ENCODE measurements at regions not wholly inside any gene's neighbourhood (a gene's known extent, or its start where the extent isn't known, plus 50 kb on each side); places are given as distances from the start of the nearest gene placed in this dataset.

- TF ChIP-seq FOXK2 (IDR thresholded peaks at IDR 0.05) (no peak), L3MBTL2 (conservative IDR thresholded peaks at IDR 0.05) (no peak), SP1 (IDR thresholded peaks at IDR 0.05) (no peak), NFRKB (IDR thresholded peaks at IDR 0.05) (no peak), ELF4 (IDR thresholded peaks at IDR 0.05) (no peak)
- no peak for DNase-seq (ENCODE audit: extremely low spot score)
- CTCF ChIA-PET, result no interaction called here
- POLR2A ChIA-PET, result no interaction called here
Observed at GRCh38 chr4:110395421-110395820, 80.5 kb upstream of the ENPEP start.

- TF ChIP-seq BHLHE40 (IDR thresholded peaks at IDR 0.05; ENCODE audit: borderline replicate concordance) (no peak), L3MBTL2 (conservative IDR thresholded peaks at IDR 0.05) (no peak), LEF1 (IDR thresholded peaks at IDR 0.05; ENCODE audit: borderline replicate concordance) (no peak), TARDBP (IDR thresholded peaks at IDR 0.05) (no peak), PKNOX1 (IDR thresholded peaks at IDR 0.05) (no peak), FOXK2 (IDR thresholded peaks at IDR 0.05) (no peak), ARNT (IDR thresholded peaks at IDR 0.05) (no peak), ELF4 (IDR thresholded peaks at IDR 0.05) (no peak)
- ChIA-PET CTCF (no interaction called here), POLR2A (no interaction called here)
- DNase-seq (ENCODE audit: extremely low spot score), result no peak
Observed at GRCh38 chr4:110394871-110395270, 81.1 kb upstream of the ENPEP start.

- TF ChIP-seq ZNF384 (IDR thresholded peaks at IDR 0.05) (no peak), NFRKB (IDR thresholded peaks at IDR 0.05) (no peak), SUZ12 (IDR thresholded peaks at IDR 0.05) (no peak), L3MBTL2 (conservative IDR thresholded peaks at IDR 0.05) (no peak), FOXM1 (IDR thresholded peaks at IDR 0.05; ENCODE audit: borderline replicate concordance) (no peak), LEF1 (IDR thresholded peaks at IDR 0.05; ENCODE audit: borderline replicate concordance) (no peak), FOXA1 (IDR thresholded peaks at IDR 0.05) (no peak), HDGF (IDR thresholded peaks at IDR 0.05; ENCODE audit: borderline replicate concordance) (no peak)
- CTCF ChIA-PET, result no interaction called here
- no peak for DNase-seq (ENCODE audit: extremely low spot score)
- POLR2A ChIA-PET, result no interaction called here
Observed at GRCh38 chr4:110381784-110382183, 94.2 kb upstream of the ENPEP start.

DNA sequence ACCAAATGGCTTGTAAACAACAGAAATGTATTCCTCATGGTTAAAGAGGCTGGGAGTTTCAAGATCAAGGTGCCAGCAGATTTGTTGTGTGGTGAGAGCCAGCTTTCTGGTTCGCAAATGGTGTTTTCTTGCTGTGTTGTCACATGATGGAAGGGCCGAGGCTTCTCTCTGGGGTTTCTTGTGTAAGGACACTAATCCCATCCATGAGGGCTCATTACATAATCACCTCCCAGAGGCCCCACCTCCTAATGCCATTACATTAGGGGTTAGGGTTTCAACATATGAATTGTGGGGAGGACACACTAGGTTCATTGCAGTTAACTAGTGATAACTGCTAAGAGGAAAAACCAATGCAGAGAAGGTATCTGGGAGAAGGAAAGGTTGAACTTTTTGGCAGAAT, 103.5 kb upstream of the ENPEP start:
- no peak for TF ChIP-seq L3MBTL2 (conservative IDR thresholded peaks at IDR 0.05)
- TF ChIP-seq FOXA1 (IDR thresholded peaks at IDR 0.05), result no peak
- no peak for TF ChIP-seq BHLHE40 (IDR thresholded peaks at IDR 0.05; ENCODE audit: borderline replicate concordance)
- TF ChIP-seq LEF1 (IDR thresholded peaks at IDR 0.05; ENCODE audit: borderline replicate concordance), result no peak
- TF ChIP-seq CTBP1 (IDR thresholded peaks at IDR 0.05; ENCODE audit: borderline replicate concordance), result no peak
- POLR2A ChIA-PET, result no interaction called here
- no peak for DNase-seq (ENCODE audit: extremely low spot score)
- CTCF ChIA-PET, result no interaction called here

DNA sequence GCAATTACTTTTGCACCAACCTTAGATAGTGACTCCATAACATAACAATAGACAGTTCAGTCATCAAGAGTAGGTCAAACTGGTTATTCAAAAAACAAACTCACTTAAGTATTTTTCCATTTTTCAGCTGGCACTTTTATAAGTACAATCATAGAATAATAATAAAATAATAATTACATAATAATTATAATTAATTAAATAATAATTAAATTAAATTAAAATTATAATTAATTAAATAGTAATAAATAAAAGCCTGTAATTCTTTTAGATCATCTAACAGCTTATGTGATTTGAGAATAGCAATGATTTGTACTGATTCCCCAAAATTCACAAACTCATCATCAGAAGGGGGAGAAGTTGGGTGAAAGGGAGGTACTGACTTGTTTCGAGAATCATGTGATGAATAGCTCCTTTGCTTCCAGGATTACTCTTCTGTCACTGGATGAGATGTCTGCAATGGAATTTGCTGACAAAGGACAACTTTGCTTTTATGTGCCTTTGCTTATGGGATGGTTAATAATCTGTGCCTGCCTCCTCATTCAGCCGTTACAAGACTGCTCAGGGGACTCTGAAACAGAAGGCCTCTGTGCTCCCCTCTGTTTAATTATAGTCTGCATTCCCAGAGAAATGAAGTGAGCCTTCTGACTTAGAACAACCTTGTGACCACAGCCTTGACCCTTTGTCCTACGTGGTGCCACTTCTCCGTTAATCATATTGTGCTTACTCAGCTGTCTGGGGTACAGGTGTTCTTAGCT, 104.8 kb upstream of the ENPEP start:
- no peak for DNase-seq (ENCODE audit: extremely low spot score)
- ChIA-PET CTCF (no interaction called here), POLR2A (interaction anchor here (1.1 kb wide), 1 partner anchor 41 kb away, joined by 3 read pairs; no protein-coding TSS in a partner anchor)
- TF ChIP-seq NFRKB (IDR thresholded peaks at IDR 0.05), result no peak
- TF ChIP-seq SP1 (IDR thresholded peaks at IDR 0.05), result no peak
- TF ChIP-seq ARNT (IDR thresholded peaks at IDR 0.05), result no peak
- no peak for TF ChIP-seq TARDBP (IDR thresholded peaks at IDR 0.05)
- TF ChIP-seq L3MBTL2 (conservative IDR thresholded peaks at IDR 0.05), result no peak
- no peak for TF ChIP-seq LEF1 (IDR thresholded peaks at IDR 0.05; ENCODE audit: borderline replicate concordance)
- TF ChIP-seq FOXK2 (IDR thresholded peaks at IDR 0.05), result no peak
- no peak for TF ChIP-seq ELF4 (IDR thresholded peaks at IDR 0.05)
- TF ChIP-seq FOXA1 (IDR thresholded peaks at IDR 0.05), result no peak
- no peak for TF ChIP-seq BHLHE40 (IDR thresholded peaks at IDR 0.05; ENCODE audit: borderline replicate concordance)
- no peak for TF ChIP-seq PKNOX1 (IDR thresholded peaks at IDR 0.05)
- TF ChIP-seq CTBP1 (IDR thresholded peaks at IDR 0.05; ENCODE audit: borderline replicate concordance), result no peak
- TF ChIP-seq FOXM1 (IDR thresholded peaks at IDR 0.05; ENCODE audit: borderline replicate concordance), result no peak

- no peak for DNase-seq (ENCODE audit: extremely low spot score)
- TF ChIP-seq LEF1 (IDR thresholded peaks at IDR 0.05; ENCODE audit: borderline replicate concordance), result no peak
- TF ChIP-seq HDGF (IDR thresholded peaks at IDR 0.05; ENCODE audit: borderline replicate concordance), result no peak
- TF ChIP-seq SP1 (IDR thresholded peaks at IDR 0.05), result no peak
- TF ChIP-seq PKNOX1 (IDR thresholded peaks at IDR 0.05), result no peak
- TF ChIP-seq FOXM1 (IDR thresholded peaks at IDR 0.05; ENCODE audit: borderline replicate concordance), result no peak
- no peak for TF ChIP-seq CTBP1 (IDR thresholded peaks at IDR 0.05; ENCODE audit: borderline replicate concordance)
- TF ChIP-seq TARDBP (IDR thresholded peaks at IDR 0.05), result no peak
- ChIA-PET CTCF (no interaction called here), POLR2A (no interaction called here)
Observed at GRCh38 chr4:110368409-110368808, 107.5 kb upstream of the ENPEP start.

GRCh38 chr4:110367156-110367555, 108.8 kb upstream of the ENPEP start:
- no peak for DNase-seq (ENCODE audit: extremely low spot score)
- TF ChIP-seq LEF1 (IDR thresholded peaks at IDR 0.05; ENCODE audit: borderline replicate concordance) (no peak), ELF4 (IDR thresholded peaks at IDR 0.05) (no peak), FOXA1 (IDR thresholded peaks at IDR 0.05) (no peak), TARDBP (IDR thresholded peaks at IDR 0.05) (no peak), NFRKB (IDR thresholded peaks at IDR 0.05) (no peak), FOXK2 (IDR thresholded peaks at IDR 0.05) (no peak), CTBP1 (IDR thresholded peaks at IDR 0.05; ENCODE audit: borderline replicate concordance) (no peak), ARNT (IDR thresholded peaks at IDR 0.05) (no peak), SUZ12 (IDR thresholded peaks at IDR 0.05) (no peak), SP1 (IDR thresholded peaks at IDR 0.05) (no peak), ZNF384 (IDR thresholded peaks at IDR 0.05) (no peak), L3MBTL2 (conservative IDR thresholded peaks at IDR 0.05) (no peak), PKNOX1 (IDR thresholded peaks at IDR 0.05) (no peak), FOXM1 (IDR thresholded peaks at IDR 0.05; ENCODE audit: borderline replicate concordance) (no peak), BHLHE40 (IDR thresholded peaks at IDR 0.05; ENCODE audit: borderline replicate concordance) (no peak), HDGF (IDR thresholded peaks at IDR 0.05; ENCODE audit: borderline replicate concordance) (no peak)
- POLR2A ChIA-PET, result no interaction called here
- CTCF ChIA-PET, result interaction anchor here (0.7 kb wide), 1 partner anchor 79 kb away, joined by 4 read pairs; no protein-coding TSS in a partner anchor

Data from HEK293T (cell line).